ENCODE measurements at regions not wholly inside any gene's neighbourhood (a gene's known extent, or its start where the extent isn't known, plus 50 kb on each side); places are given as distances from the start of the nearest gene placed in this dataset.

DNA sequence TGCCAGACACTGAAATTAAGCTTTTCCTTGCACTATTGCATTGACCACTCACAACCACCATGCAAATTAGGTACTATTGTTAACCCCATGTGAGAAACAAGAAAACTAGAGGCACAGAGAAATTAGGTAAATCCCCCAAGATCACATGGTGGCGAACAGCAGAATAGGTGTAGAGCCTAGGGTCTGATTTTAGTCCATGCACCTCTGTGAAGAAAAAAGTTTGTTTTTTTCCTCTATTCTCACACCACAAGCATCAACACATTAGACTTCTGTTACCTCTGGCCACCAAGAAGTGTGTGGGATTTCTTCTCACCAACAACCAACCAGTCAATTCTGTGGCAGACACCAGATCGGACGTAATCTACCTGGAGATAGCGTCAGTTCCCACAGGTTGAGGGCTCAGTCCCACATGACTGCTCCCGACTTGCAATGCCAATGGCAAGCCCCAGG lies 391.9 kb downstream of the COG6 start (continued):
- TF ChIP-seq, protein P1, sequence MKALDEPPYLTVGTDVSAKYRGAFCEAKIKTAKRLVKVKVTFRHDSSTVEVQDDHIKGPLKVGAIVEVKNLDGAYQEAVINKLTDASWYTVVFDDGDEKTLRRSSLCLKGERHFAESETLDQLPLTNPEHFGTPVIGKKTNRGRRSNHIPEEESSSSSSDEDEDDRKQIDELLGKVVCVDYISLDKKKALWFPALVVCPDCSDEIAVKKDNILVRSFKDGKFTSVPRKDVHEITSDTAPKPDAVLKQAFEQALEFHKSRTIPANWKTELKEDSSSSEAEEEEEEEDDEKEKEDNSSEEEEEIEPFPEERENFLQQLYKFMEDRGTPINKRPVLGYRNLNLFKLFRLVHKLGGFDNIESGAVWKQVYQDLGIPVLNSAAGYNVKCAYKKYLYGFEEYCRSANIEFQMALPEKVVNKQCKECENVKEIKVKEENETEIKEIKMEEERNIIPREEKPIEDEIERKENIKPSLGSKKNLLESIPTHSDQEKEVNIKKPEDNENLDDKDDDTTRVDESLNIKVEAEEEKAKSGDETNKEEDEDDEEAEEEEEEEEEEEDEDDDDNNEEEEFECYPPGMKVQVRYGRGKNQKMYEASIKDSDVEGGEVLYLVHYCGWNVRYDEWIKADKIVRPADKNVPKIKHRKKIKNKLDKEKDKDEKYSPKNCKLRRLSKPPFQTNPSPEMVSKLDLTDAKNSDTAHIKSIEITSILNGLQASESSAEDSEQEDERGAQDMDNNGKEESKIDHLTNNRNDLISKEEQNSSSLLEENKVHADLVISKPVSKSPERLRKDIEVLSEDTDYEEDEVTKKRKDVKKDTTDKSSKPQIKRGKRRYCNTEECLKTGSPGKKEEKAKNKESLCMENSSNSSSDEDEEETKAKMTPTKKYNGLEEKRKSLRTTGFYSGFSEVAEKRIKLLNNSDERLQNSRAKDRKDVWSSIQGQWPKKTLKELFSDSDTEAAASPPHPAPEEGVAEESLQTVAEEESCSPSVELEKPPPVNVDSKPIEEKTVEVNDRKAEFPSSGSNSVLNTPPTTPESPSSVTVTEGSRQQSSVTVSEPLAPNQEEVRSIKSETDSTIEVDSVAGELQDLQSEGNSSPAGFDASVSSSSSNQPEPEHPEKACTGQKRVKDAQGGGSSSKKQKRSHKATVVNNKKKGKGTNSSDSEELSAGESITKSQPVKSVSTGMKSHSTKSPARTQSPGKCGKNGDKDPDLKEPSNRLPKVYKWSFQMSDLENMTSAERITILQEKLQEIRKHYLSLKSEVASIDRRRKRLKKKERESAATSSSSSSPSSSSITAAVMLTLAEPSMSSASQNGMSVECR (CRISPR knock-in tag; IDR thresholded peaks at IDR 0.05; ENCODE audit: borderline replicate concordance), result no peak
- TF ChIP-seq NR1H2 (CRISPR knock-in tag; IDR thresholded peaks at IDR 0.05), result no peak
- TF ChIP-seq CREB1 (CRISPR knock-in tag; IDR thresholded peaks at IDR 0.05), result no peak
- TF ChIP-seq GABPB1 (CRISPR knock-in tag; IDR thresholded peaks at IDR 0.05), result no peak

DNA sequence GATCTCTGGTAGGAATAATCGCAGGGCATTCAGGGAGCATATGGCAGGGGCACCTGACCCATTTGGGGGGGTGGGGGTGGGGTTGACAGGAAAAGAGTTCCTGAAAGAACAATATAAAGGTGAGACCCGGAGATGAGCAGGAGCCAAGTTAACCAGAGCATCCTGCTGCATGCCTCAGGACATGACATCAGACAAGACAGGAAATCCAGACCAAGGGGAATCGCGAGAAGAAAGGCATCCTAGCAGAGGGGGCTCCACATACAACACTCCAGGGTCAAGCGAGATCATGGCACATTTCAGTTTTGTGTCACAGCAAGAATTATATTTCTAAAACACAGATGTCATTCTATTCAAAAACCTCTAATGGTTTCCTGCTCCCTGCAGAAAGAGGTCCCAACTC lies 393.1 kb downstream of the COG6 start:
- H3K9me3 Mint-ChIP-seq, result no peaks in the 10 kb centered on the region
- H3K4me1 Mint-ChIP-seq, result no peaks in the 10 kb centered on the region
- no peaks in the 10 kb centered on the region for H3K27me3 Mint-ChIP-seq (ENCODE audit: low read depth)
- DNase-seq (ENCODE audit: low spot score) (no peak), ATAC-seq (no peak)
- POLR2A ChIA-PET, result no interaction called here
- no peaks in the 10 kb centered on the region for H3K36me3 Mint-ChIP-seq
- TF ChIP-seq JAZF1 (CRISPR knock-in tag; IDR thresholded peaks at IDR 0.05) (no peak), CREB1 (CRISPR knock-in tag; IDR thresholded peaks at IDR 0.05) (no peak), JUN (CRISPR knock-in tag; IDR thresholded peaks at IDR 0.05) (no peak), NFATC4 (CRISPR knock-in tag; IDR thresholded peaks at IDR 0.05) (no peak)
- TF ChIP-seq, protein P2, sequence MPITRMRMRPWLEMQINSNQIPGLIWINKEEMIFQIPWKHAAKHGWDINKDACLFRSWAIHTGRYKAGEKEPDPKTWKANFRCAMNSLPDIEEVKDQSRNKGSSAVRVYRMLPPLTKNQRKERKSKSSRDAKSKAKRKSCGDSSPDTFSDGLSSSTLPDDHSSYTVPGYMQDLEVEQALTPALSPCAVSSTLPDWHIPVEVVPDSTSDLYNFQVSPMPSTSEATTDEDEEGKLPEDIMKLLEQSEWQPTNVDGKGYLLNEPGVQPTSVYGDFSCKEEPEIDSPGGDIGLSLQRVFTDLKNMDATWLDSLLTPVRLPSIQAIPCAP (CRISPR knock-in tag; IDR thresholded peaks at IDR 0.05), result no peak
- TF ChIP-seq, protein P3, sequence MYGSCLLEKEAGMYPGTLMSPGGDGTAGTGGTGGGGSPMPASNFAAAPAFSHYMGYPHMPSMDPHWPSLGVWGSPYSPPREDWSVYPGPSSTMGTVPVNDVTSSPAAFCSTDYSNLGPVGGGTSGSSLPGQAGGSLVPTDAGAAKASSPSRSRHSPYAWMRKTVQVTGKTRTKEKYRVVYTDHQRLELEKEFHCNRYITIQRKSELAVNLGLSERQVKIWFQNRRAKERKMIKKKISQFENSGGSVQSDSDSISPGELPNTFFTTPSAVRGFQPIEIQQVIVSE (CRISPR knock-in tag; IDR thresholded peaks at IDR 0.05; ENCODE audit: borderline replicate concordance), result no peak
- H3K27ac Mint-ChIP-seq, result no peak overlapping the region
- no peak overlapping the region for H3K4me3 Mint-ChIP-seq
- CTCF ChIA-PET, result interaction anchor here (1.0 kb wide), 1 partner anchor 21 kb away, joined by 3 read pairs; no protein-coding TSS in a partner anchor

DNA sequence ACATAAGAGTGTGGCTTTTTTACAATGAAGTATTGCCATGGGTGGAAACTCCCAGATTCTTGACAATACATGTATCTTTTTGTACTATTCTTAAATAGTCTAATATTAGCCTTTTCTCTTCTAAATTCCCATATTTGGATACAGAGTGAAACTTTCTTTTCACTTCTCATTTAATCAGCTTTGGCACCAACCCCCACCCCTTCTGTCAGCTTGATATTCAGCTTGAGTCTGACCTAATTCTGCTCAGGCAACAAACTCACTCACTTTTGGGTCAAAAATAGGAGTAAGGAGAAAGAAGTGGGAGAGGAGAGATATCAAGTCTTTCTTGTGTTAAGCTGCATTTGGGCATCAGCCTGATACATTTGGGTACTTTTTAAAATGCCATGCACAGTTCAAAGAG lies 397.5 kb downstream of the COG6 start:
- Mint-ChIP-seq H3K4me1 (no peaks in the 10 kb centered on the region), H3K36me3 (no peaks in the 10 kb centered on the region), H3K27me3 (ENCODE audit: low read depth) (no peaks in the 10 kb centered on the region), H3K9me3 (0 out of 2 replicates have a peak, but pooled peaks cover 3% of the 10 kb centered on the region), H3K27ac (no peak overlapping the region), H3K4me3 (no peak overlapping the region)
- ATAC-seq (no peak), DNase-seq (ENCODE audit: low spot score) (no peak)
- POLR2A ChIA-PET, result no interaction called here
- TF ChIP-seq, protein P4, sequence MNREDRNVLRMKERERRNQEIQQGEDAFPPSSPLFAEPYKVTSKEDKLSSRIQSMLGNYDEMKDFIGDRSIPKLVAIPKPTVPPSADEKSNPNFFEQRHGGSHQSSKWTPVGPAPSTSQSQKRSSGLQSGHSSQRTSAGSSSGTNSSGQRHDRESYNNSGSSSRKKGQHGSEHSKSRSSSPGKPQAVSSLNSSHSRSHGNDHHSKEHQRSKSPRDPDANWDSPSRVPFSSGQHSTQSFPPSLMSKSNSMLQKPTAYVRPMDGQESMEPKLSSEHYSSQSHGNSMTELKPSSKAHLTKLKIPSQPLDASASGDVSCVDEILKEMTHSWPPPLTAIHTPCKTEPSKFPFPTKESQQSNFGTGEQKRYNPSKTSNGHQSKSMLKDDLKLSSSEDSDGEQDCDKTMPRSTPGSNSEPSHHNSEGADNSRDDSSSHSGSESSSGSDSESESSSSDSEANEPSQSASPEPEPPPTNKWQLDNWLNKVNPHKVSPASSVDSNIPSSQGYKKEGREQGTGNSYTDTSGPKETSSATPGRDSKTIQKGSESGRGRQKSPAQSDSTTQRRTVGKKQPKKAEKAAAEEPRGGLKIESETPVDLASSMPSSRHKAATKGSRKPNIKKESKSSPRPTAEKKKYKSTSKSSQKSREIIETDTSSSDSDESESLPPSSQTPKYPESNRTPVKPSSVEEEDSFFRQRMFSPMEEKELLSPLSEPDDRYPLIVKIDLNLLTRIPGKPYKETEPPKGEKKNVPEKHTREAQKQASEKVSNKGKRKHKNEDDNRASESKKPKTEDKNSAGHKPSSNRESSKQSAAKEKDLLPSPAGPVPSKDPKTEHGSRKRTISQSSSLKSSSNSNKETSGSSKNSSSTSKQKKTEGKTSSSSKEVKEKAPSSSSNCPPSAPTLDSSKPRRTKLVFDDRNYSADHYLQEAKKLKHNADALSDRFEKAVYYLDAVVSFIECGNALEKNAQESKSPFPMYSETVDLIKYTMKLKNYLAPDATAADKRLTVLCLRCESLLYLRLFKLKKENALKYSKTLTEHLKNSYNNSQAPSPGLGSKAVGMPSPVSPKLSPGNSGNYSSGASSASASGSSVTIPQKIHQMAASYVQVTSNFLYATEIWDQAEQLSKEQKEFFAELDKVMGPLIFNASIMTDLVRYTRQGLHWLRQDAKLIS (CRISPR knock-in tag; IDR thresholded peaks at IDR 0.05; ENCODE audit: borderline replicate concordance), result no peak
- no peak for TF ChIP-seq PRRX2 (CRISPR knock-in tag; IDR thresholded peaks at IDR 0.05)
- TF ChIP-seq, protein P5, sequence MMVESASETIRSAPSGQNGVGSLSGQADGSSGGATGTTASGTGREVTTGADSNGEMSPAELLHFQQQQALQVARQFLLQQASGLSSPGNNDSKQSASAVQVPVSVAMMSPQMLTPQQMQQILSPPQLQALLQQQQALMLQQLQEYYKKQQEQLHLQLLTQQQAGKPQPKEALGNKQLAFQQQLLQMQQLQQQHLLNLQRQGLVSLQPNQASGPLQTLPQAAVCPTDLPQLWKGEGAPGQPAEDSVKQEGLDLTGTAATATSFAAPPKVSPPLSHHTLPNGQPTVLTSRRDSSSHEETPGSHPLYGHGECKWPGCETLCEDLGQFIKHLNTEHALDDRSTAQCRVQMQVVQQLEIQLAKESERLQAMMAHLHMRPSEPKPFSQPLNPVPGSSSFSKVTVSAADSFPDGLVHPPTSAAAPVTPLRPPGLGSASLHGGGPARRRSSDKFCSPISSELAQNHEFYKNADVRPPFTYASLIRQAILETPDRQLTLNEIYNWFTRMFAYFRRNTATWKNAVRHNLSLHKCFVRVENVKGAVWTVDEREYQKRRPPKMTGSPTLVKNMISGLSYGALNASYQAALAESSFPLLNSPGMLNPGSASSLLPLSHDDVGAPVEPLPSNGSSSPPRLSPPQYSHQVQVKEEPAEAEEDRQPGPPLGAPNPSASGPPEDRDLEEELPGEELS (CRISPR knock-in tag; IDR thresholded peaks at IDR 0.05), result no peak
- CTCF ChIA-PET, result no interaction called here
